ENCODE measurements at regions not wholly inside any gene's neighbourhood (a gene's known extent, or its start where the extent isn't known, plus 50 kb on each side); places are given as distances from the start of the nearest gene placed in this dataset.

DNA sequence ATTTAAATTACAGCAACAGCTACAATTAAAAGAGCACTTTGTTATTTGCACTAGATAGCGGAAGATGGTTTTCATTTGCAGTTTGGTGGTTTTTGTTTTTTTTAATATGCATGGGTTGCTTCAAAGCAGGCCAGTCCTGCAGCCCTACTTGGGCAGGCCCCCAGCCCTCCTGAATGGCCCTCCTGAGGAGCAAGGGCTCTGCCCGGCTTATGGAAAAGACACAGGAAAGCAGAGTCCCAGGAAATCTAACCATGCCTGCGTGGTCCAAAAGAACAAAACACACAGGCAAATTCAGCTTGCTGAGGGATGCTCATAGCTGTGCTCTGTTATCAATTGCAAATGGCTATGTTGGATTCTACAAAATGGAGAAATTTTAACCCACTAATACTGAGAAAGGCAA is 371.1 kb upstream of the ARID1B start:
- H3K27me3 ChIP-seq (ENCODE audit: insufficient read depth, low read length), result no peaks in the 10 kb centered on the region

DNA sequence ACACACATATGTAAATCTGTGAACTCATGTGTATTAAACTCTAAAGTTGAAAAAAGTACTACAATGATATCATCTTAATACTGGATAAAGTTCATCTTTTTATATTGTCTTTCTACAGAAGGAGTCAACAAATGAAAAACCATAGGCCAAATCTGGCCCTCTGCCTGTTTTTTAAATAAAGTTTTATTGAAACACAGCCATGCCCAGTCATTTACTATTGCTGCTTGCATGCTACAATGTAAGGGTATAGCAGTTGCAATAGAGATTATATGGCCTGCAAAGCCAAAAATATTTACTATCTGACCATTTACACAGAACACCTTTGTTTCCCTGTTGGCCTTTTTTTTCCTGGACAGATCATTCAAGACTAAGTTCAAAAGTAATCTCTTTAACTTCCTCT is 374.6 kb upstream of the ARID1B start:
- H3K79me2 ChIP-seq (ENCODE audit: insufficient read depth, low read length), result no peaks in the 10 kb centered on the region
- H3K36me3 ChIP-seq (ENCODE audit: control insufficient read depth in 1 of 2, insufficient read depth in 2 of 2, low read length in 2 of 2), result no peaks in the 10 kb centered on the region

More for the DNA sequence above, 371.1 kb upstream of the ARID1B start:
- ChIA-PET CTCF (no interaction called here), POLR2A (no interaction called here), RAD21 (ENCODE audit: low non-redundant PET in 1 of 2, low total read pairs in 2 of 2, uncharacterized antibody in 2 of 2, unreplicated experiment in 2 of 2) (no interaction called here)
- no peaks in the 10 kb centered on the region for H4K20me1 ChIP-seq (ENCODE audit: insufficient read depth)
- H3K9ac ChIP-seq (ENCODE audit: low read length), result no peak overlapping the region
- no peaks in the 10 kb centered on the region for H3K9me2 ChIP-seq (ENCODE audit: insufficient read depth)
- intact Hi-C loops (cut with micrococcal nuclease), result loop anchor here (5.0 kb wide), 2 partner anchors 234 to 1079 kb away; no protein-coding TSS in a partner anchor
- H2AFZ ChIP-seq (ENCODE audit: low read depth, low read length, poor library complexity, severe bottlenecking), result no peak overlapping the region
- H3K79me2 ChIP-seq (ENCODE audit: insufficient read depth, low read length), result no peaks in the 10 kb centered on the region
- no peaks in the 10 kb centered on the region for H3K9me3 ChIP-seq (ENCODE audit: control insufficient read depth in 1 of 2, insufficient read depth in 1 of 2, low read depth in 1 of 2, low read length in 2 of 2)
- DNase-seq (ENCODE audit: low read depth, low spot score), result no peak
- no peak overlapping the region for H3K4me2 ChIP-seq (ENCODE audit: low read length)
- no peak for TF ChIP-seq ELF1 (IDR thresholded peaks at IDR 0.05; ENCODE audit: borderline replicate concordance, low read depth)
- no TSS peak for BruUV-seq (replicated peaks)
- H3K4me1 ChIP-seq (ENCODE audit: control insufficient read depth in 1 of 2, insufficient read depth in 2 of 2, low read length in 2 of 2), result no peaks in the 10 kb centered on the region
- ATAC-seq, result no peak
- H3K36me3 ChIP-seq (ENCODE audit: control insufficient read depth in 1 of 2, insufficient read depth in 2 of 2, low read length in 2 of 2), result no peaks in the 10 kb centered on the region
- no peak overlapping the region for H3K4me3 ChIP-seq (replicated peaks in 1 of 2; ENCODE audit: low read depth in 1 of 2, low read length in 2 of 2)
- H3K27ac ChIP-seq (ENCODE audit: low read depth, low read length), result no peak overlapping the region

More for the DNA sequence above, 374.6 kb upstream of the ARID1B start:
- POLR2A ChIA-PET, result no interaction called here
- Histone ChIP-seq H3K4me3 (replicated peaks in 1 of 2; ENCODE audit: low read depth in 1 of 2, low read length in 2 of 2) (no peak overlapping the region), H2AFZ (ENCODE audit: low read depth, low read length, poor library complexity, severe bottlenecking) (no peak overlapping the region), H3K27me3 (ENCODE audit: insufficient read depth, low read length) (0 out of 2 replicates have a peak, but pooled peaks cover 3% of the 10 kb centered on the region), H4K20me1 (ENCODE audit: insufficient read depth) (no peaks in the 10 kb centered on the region), H3K4me2 (ENCODE audit: low read length) (no peak overlapping the region), H3K27ac (ENCODE audit: low read depth, low read length) (no peak overlapping the region), H3K9me2 (ENCODE audit: insufficient read depth) (no peaks in the 10 kb centered on the region), H3K9ac (ENCODE audit: low read length) (no peak overlapping the region), H3K9me3 (ENCODE audit: control insufficient read depth in 1 of 2, insufficient read depth in 1 of 2, low read depth in 1 of 2, low read length in 2 of 2) (no peaks in the 10 kb centered on the region), H3K4me1 (ENCODE audit: control insufficient read depth in 1 of 2, insufficient read depth in 2 of 2, low read length in 2 of 2) (no peaks in the 10 kb centered on the region)
- CTCF ChIA-PET, result no interaction called here
- intact Hi-C loops (cut with micrococcal nuclease), result no loop called here
- ATAC-seq (no peak), DNase-seq (ENCODE audit: low read depth, low spot score) (no peak)
- RAD21 ChIA-PET (ENCODE audit: low non-redundant PET in 1 of 2, low total read pairs in 2 of 2, uncharacterized antibody in 2 of 2, unreplicated experiment in 2 of 2), result no interaction called here
- TF ChIP-seq SIN3A (IDR thresholded peaks at IDR 0.05; ENCODE audit: low read depth) (no peak), YY1 (IDR thresholded peaks at IDR 0.05; ENCODE audit: extremely low read depth, insufficient replicate concordance, low read depth, low read length) (no peak), POLR2AphosphoS5 (IDR thresholded peaks at IDR 0.05; ENCODE audit: low read depth, low read length) (no peak), ELF1 (IDR thresholded peaks at IDR 0.05; ENCODE audit: borderline replicate concordance, low read depth) (no peak), ATF3 (IDR thresholded peaks at IDR 0.05) (no peak), EGR1 (IDR thresholded peaks at IDR 0.05; ENCODE audit: low read depth) (no peak), SRF (IDR thresholded peaks at IDR 0.05; ENCODE audit: low read depth) (no peak), CTCF (IDR thresholded peaks at IDR 0.05 in 2 of 3, conservative IDR thresholded peaks at IDR 0.05 in 1 of 3; ENCODE audit: borderline replicate concordance in 1 of 3, insufficient read depth in 1 of 3, low read depth in 2 of 3, low read length in 2 of 3) (no peak), CEBPB (IDR thresholded peaks at IDR 0.05; ENCODE audit: low read depth) (no peak), EZH2 (IDR thresholded peaks at IDR 0.05) (no peak), JUND (IDR thresholded peaks at IDR 0.05) (no peak), CBX3 (IDR thresholded peaks at IDR 0.05; ENCODE audit: low read depth) (no peak)
- TF ChIP-seq, protein P1, sequence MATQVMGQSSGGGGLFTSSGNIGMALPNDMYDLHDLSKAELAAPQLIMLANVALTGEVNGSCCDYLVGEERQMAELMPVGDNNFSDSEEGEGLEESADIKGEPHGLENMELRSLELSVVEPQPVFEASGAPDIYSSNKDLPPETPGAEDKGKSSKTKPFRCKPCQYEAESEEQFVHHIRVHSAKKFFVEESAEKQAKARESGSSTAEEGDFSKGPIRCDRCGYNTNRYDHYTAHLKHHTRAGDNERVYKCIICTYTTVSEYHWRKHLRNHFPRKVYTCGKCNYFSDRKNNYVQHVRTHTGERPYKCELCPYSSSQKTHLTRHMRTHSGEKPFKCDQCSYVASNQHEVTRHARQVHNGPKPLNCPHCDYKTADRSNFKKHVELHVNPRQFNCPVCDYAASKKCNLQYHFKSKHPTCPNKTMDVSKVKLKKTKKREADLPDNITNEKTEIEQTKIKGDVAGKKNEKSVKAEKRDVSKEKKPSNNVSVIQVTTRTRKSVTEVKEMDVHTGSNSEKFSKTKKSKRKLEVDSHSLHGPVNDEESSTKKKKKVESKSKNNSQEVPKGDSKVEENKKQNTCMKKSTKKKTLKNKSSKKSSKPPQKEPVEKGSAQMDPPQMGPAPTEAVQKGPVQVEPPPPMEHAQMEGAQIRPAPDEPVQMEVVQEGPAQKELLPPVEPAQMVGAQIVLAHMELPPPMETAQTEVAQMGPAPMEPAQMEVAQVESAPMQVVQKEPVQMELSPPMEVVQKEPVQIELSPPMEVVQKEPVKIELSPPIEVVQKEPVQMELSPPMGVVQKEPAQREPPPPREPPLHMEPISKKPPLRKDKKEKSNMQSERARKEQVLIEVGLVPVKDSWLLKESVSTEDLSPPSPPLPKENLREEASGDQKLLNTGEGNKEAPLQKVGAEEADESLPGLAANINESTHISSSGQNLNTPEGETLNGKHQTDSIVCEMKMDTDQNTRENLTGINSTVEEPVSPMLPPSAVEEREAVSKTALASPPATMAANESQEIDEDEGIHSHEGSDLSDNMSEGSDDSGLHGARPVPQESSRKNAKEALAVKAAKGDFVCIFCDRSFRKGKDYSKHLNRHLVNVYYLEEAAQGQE (IDR thresholded peaks at IDR 0.05; ENCODE audit: low read depth), result no peak
- no TSS peak for BruUV-seq (replicated peaks)
